Ovary (tissue), 7 donors: ENCODE measurements at regions not wholly inside any gene's neighbourhood (a gene's known extent, or its start where the extent isn't known, plus 50 kb on each side); places are given as distances from the start of the nearest gene placed in this dataset.
"Not testable (repeated sequence)": the region's sequence is repeated elsewhere in the genome, so short reads cannot be mapped to it uniquely, and the experiment has no call there.

Experiments
- DNase-seq, 5 donors: peaks; one replicate each; pipeline ENCODE4 v3.0.0-alpha.2; 2019 to 2020
- H3K27ac ChIP-seq, 2 donors: fragments of 200-600 bp; one replicate each; pipeline versions ENCODE4 v1.5.1 to v1.8.0; 2019 to 2022
- H3K27me3 ChIP-seq: fragments of 200-600 bp; one replicate; pipeline ENCODE4 v1.8.0; 2022
- H3K36me3 ChIP-seq: fragments of 200-600 bp; sonication (generic); one replicate; pipeline ENCODE4 v1.5.1; 2019
- H3K4me1 ChIP-seq: one replicate; pipeline ENCODE4 v1.8.1; 2013; ENCODE audit warnings: mild to moderate bottlenecking, moderate library complexity; ENCODE audit not compliant: insufficient read depth
- H3K4me3 ChIP-seq: fragments of 200-600 bp; sonication (generic); one replicate; pipeline ENCODE4 v1.5.1; 2017
- H3K9me3 ChIP-seq, 2 donors: fragments of 200-600 bp in 1 of 2; sonication (generic) in 1 of 2; one replicate each; pipeline versions ENCODE4 v1.5.1 to v1.8.1; 2013 to 2019; ENCODE audit warnings: mild to moderate bottlenecking in 1 of 2, moderate library complexity in 1 of 2
- CTCF ChIP-seq, 3 donors: fragments of 450-650 bp in 2 of 3; fragments of 200-600 bp in 1 of 3; IDR thresholded peaks; one replicate each; pipeline versions ENCODE4 v1.5.1 to v1.8.0; 2016 to 2022; ENCODE audit warnings: antibody characterized with exemption in 3 of 3, mild to moderate bottlenecking in 1 of 3
- EP300 ChIP-seq: sonication (generic); formaldehyde crosslinking; IDR thresholded peaks from one replicate; pipeline ENCODE4 v1.6.1; 2017; ENCODE audit warnings: antibody characterized with exemption
- POLR2A ChIP-seq: fragments of 450-650 bp; IDR thresholded peaks from one replicate; pipeline ENCODE4 v1.6.1; 2017; ENCODE audit warnings: antibody characterized with exemption, mild to moderate bottlenecking, moderate library complexity
- WGBS, 3 donors: extraction: QIAGEN DNeasy Blood & Tissue Kit in 1 of 3; methylation state at CpG; one replicate each; pipeline versions ENCODE4 v1.1.5 to v1.1.7; 2013 to 2017; 5-methylcytosine and 5-hydroxymethylcytosine counted together
- intact Hi-C, 4 donors: fragments of 100-400 bp; cut with DNase I; formaldehyde crosslinking; loops; one replicate each; pipeline versions ENCODE4 v1.11.0 to v1.15.1; 2022 to 2023
- donor health status: DM: no; HTN: no; CAD: no; lungs with moderate emphysema.
- donor health status: DM: no; HTN: no; CAD: no.
- donor health status: Bipolar disorder and iron deficiency.
- donor health status: DM: no; HTN: no; CAD: no.
- donor health status: DM: yes; HTN: yes; CAD: no.

DNA sequence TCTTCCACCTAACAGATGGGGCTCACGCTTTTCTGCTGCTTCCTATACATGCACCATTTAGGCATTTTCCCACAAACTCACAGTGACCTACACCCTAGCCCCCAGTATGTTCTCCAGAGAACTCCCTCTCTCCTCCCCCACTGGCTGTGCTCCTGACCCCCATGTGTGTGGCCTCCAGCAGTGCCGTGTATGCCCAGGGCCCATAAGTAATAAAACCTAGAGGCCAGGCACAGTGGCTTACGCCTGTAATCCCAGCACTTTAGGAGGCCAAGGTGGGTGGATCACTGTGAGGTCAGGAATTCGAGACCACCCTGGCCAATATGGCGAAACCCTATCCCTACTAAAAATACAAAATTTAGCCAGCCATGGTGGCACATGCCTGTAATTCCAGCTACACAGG is 54.7 kb upstream of the NXT1 start:
- no peak for DNase-seq
- TF ChIP-seq POLR2A (no peak), EP300 (no peak), CTCF (IDR thresholded peaks at IDR 0.05) (no peak)
- Histone ChIP-seq H3K36me3 (no peaks in the 10 kb centered on the region), H3K4me3 (no peak overlapping the region), H3K9me3 (no peaks in the 10 kb centered on the region), H3K27me3 (no peaks in the 10 kb centered on the region), H3K4me1 (no peaks in the 10 kb centered on the region), H3K27ac (no peak overlapping the region)
- 87 to 90% (median 89%) methylated on average over 5 of the region's 5 CpGs for WGBS, 3 donors
- intact Hi-C loops, result no loop called here

GRCh38 chr20:23294671-23295070 is 55.9 kb upstream of the NXT1 start:
- no peaks in the 10 kb centered on the region for H3K9me3 ChIP-seq
- H3K27ac ChIP-seq, result no peak overlapping the region
- WGBS, 3 donors, result 92 to 95% (median 94%) methylated on average over 10 of the region's 10 CpGs
- TF ChIP-seq EP300, result no peak
- no peak for TF ChIP-seq POLR2A
- TF ChIP-seq CTCF (IDR thresholded peaks at IDR 0.05), result no peak
- no peaks in the 10 kb centered on the region for H3K27me3 ChIP-seq
- H3K36me3 ChIP-seq, result no peaks in the 10 kb centered on the region
- no peaks in the 10 kb centered on the region for H3K4me1 ChIP-seq
- intact Hi-C loops, result no loop called here
- no peak for DNase-seq
- no peak overlapping the region for H3K4me3 ChIP-seq

GRCh38 chr20:23294166-23294565 is 56.4 kb upstream of the NXT1 start:
- TF ChIP-seq EP300 (no peak), POLR2A (no peak), CTCF (IDR thresholded peaks at IDR 0.05) (no peak)
- Histone ChIP-seq H3K27ac (no peak overlapping the region), H3K4me3 (no peak overlapping the region), H3K27me3 (no peaks in the 10 kb centered on the region), H3K36me3 (no peaks in the 10 kb centered on the region), H3K4me1 (no peaks in the 10 kb centered on the region), H3K9me3 (no peaks in the 10 kb centered on the region)
- WGBS, 3 donors, result 87 to 91% (median 88%) methylated on average over 6 of the region's 6 CpGs
- intact Hi-C loops, result no loop called here
- DNase-seq, result no peak

GRCh38 chr20:23293689-23294088 is 56.9 kb upstream of the NXT1 start:
- 73 to 82% (median 74%) methylated on average over 6 of the region's 6 CpGs for WGBS, 3 donors
- Histone ChIP-seq H3K9me3 (no peaks in the 10 kb centered on the region), H3K4me1 (no peaks in the 10 kb centered on the region), H3K27ac (no peak overlapping the region), H3K36me3 (no peaks in the 10 kb centered on the region), H3K4me3 (no peak overlapping the region), H3K27me3 (no peaks in the 10 kb centered on the region)
- TF ChIP-seq POLR2A (no peak), CTCF (IDR thresholded peaks at IDR 0.05) (no peak), EP300 (no peak)
- intact Hi-C loops, result no loop called here
- peak in 1 of 5 donors; percentile 28 for DNase-seq

- DNase-seq, H3K27ac ChIP-seq, H3K4me1 ChIP-seq, intact Hi-C loops, H3K9me3 ChIP-seq, H3K36me3 ChIP-seq, H3K4me3 ChIP-seq, H3K27me3 ChIP-seq: not testable (repeated sequence)
- WGBS, 3 donors, result 63 to 82% (median 70%) methylated on average over 5 of the region's 5 CpGs
Measured at GRCh38 chr20:23292311-23292710, 58.3 kb upstream of the NXT1 start.
